HFFc6 (cell line): ENCODE measurements at regions not wholly inside any gene's neighbourhood (a gene's known extent, or its start where the extent isn't known, plus 50 kb on each side); places are given as distances from the start of the nearest gene placed in this dataset.
"Not testable (repeated sequence)": the region's sequence is repeated elsewhere in the genome, so short reads cannot be mapped to it uniquely, and the experiment has no call there.

Source experiments
- DNase-seq: peaks from one replicate; pipeline ENCODE4 v3.0.0-alpha.2; 2018
- H3K27ac Mint-ChIP-seq: 2 replicates; pipeline ENCODE4 v1.8.0; 2020; ENCODE audit warnings: mild to moderate bottlenecking, mixed read lengths
- H3K27me3 Mint-ChIP-seq: 2 replicates; pipeline ENCODE4 v1.8.0; 2021; ENCODE audit warnings: mild to moderate bottlenecking, moderate library complexity, mixed read lengths; ENCODE audit not compliant: insufficient read depth
- H3K36me3 Mint-ChIP-seq: 2 replicates; pipeline ENCODE4 v1.8.0; 2021; ENCODE audit warnings: low read depth, mixed read lengths
- H3K4me1 Mint-ChIP-seq: 2 replicates; pipeline ENCODE4 v1.8.0; 2020; ENCODE audit warnings: low read depth, mixed read lengths
- H3K4me3 Mint-ChIP-seq: 2 replicates; pipeline ENCODE4 v1.8.0; 2020; ENCODE audit warnings: mild to moderate bottlenecking, moderate library complexity, mixed read lengths
- H3K9me3 Mint-ChIP-seq: 2 replicates; pipeline ENCODE4 v1.8.0; 2020; ENCODE audit warnings: mild to moderate bottlenecking, mixed read lengths
- CTCF ChIP-seq: fragments of 200-600 bp; sonication (generic); IDR thresholded peaks from 2 replicates; pipeline ENCODE4 v1.5.0; 2021; ENCODE audit warnings: antibody characterized with exemption, mild to moderate bottlenecking

DNA sequence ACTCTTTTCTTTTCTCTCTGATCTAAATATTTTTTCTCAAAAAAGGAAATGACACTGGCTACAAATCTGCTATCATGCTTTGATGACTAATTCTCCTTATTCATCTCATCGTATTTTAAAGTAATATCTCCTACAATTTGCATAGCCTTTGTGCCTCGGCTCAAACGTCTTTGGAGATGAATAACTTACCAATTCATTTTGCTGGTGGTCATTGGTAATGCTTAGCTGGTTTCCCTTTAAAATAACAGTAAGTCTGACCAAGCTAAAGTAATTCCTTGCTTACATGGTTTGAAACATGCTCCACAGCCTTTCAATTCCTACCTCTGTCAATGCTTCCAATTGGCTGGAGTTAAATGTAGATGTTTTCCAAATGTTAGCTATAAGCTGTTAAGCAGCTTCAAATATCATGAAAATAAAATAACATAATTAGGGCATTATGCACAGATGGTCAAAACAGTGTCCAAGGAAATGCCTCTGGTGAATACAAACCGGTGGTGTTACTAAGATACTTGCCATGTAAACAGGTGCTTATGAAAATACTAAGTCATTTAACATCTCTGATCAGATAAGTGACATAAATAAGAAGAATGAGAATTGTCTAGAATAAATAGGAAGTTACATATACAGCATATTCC is 435.0 kb downstream of the POM121L12 start:
- Mint-ChIP-seq H3K27ac (no peak overlapping the region), H3K4me1 (no peaks in the 10 kb centered on the region), H3K27me3 (no peaks in the 10 kb centered on the region), H3K9me3 (peaks cover 29% of the 10 kb centered on the region), H3K4me3 (no peak overlapping the region), H3K36me3 (no peaks in the 10 kb centered on the region)
- TF ChIP-seq CTCF, result no peak
- no peak for DNase-seq

- Mint-ChIP-seq H3K36me3 (no peaks in the 10 kb centered on the region), H3K4me1 (no peaks in the 10 kb centered on the region), H3K9me3 (peaks cover 36% of the 10 kb centered on the region), H3K27ac (no peak overlapping the region), H3K27me3 (no peaks in the 10 kb centered on the region), H3K4me3 (no peak overlapping the region)
- TF ChIP-seq CTCF, result no peak
- no peak for DNase-seq
Measured at GRCh38 chr7:53473371-53473770, 437.9 kb downstream of the POM121L12 start.

DNA sequence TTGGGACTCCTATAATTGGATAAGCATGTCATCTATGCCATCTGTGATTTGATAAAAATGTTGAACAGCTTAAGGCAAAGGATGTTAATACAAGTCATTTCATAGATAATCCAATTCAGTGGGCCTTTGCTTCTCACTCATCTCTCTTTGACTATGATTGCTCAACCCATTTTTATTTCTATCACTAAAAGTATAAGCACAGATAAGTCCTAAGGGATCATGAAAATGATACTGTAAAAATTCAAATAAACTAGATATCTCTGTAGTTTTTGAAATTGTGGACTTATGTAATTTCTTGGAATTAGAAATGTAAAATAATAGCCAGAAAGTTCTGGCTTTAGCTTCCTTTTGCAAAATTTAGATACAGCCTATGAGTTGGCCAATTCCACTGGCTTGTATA is 440.3 kb downstream of the POM121L12 start:
- Mint-ChIP-seq H3K36me3 (no peaks in the 10 kb centered on the region), H3K27ac (no peak overlapping the region), H3K27me3 (no peaks in the 10 kb centered on the region; the same call in 1 of the 2 replicates), H3K9me3 (peaks cover 44% of the 10 kb centered on the region), H3K4me1 (no peaks in the 10 kb centered on the region), H3K4me3 (no peak overlapping the region)
- DNase-seq, result no peak
- TF ChIP-seq CTCF, result no peak

- Mint-ChIP-seq H3K4me1 (no peaks in the 10 kb centered on the region), H3K27me3 (no peaks in the 10 kb centered on the region; the same call in 1 of the 2 replicates), H3K27ac (no peak overlapping the region), H3K36me3 (no peaks in the 10 kb centered on the region), H3K4me3 (no peak overlapping the region), H3K9me3 (peaks cover 47% of the 10 kb centered on the region)
- DNase-seq, result no peak
- no peak for TF ChIP-seq CTCF
Measured at GRCh38 chr7:53476566-53476965, 441.1 kb downstream of the POM121L12 start.

DNA sequence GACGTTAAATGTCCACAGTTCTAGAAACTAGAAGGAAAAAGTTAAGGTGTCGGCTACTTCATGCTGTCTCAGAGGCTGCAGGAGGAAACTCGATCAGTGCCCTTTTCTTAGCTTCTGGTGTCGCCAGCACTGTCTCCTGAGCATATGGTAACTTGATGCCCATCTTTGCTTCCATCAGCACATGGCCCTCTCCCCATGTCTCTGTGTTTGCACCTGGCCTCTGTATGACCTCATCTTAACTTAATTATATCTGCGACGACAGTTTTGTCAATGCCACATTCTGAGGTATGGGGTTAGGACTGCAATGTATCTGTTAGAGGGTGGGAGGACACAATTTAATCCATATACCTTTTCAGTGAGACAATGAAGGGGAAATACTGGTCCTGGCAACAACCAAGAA is 449.9 kb downstream of the POM121L12 start:
- no peak for TF ChIP-seq CTCF
- H3K27me3 Mint-ChIP-seq, result no peaks in the 10 kb centered on the region
- peaks cover 15% of the 10 kb centered on the region for H3K9me3 Mint-ChIP-seq
- H3K4me1 Mint-ChIP-seq, result no peaks in the 10 kb centered on the region
- no peak overlapping the region for H3K27ac Mint-ChIP-seq
- no peaks in the 10 kb centered on the region for H3K36me3 Mint-ChIP-seq
- DNase-seq, result no peak
- H3K4me3 Mint-ChIP-seq, result no peak overlapping the region

DNA sequence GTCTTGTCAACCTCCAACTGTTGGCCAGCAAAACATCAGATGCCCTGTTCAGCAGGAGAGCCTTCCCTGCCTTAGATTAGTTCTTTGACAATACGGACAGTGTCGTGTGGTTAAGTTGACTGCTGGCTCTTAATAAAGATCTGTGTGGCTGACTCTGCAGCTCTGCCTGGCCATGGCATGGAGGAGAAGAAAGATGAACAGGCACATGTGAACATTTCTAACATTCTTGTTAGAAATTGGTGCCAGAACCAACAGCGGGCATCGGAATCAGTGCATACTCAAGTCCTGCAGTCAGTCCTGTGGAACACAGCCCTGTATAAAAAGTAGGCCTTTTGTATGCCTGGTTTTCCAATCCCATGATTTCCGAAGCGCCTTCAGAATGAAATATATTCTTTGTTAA is 455.6 kb downstream of the POM121L12 start:
- Mint-ChIP-seq H3K4me3 (no peak overlapping the region), H3K27ac (no peak overlapping the region), H3K4me1 (no peaks in the 10 kb centered on the region), H3K27me3 (no peaks in the 10 kb centered on the region), H3K9me3 (peaks cover 21% of the 10 kb centered on the region), H3K36me3 (no peaks in the 10 kb centered on the region)
- no peak for DNase-seq
- TF ChIP-seq CTCF, result no peak

- H3K4me1 Mint-ChIP-seq, H3K27me3 Mint-ChIP-seq, H3K36me3 Mint-ChIP-seq, H3K4me3 Mint-ChIP-seq, H3K27ac Mint-ChIP-seq, DNase-seq: not testable (repeated sequence)
- H3K9me3 Mint-ChIP-seq, result peaks cover 22% of the 10 kb centered on the region
Measured at GRCh38 chr7:53495181-53495580, 459.7 kb downstream of the POM121L12 start.
